ENCODE measurements at regions not wholly inside any gene's neighbourhood (a gene's known extent, or its start where the extent isn't known, plus 50 kb on each side); places are given as distances from the start of the nearest gene placed in this dataset.

DNA sequence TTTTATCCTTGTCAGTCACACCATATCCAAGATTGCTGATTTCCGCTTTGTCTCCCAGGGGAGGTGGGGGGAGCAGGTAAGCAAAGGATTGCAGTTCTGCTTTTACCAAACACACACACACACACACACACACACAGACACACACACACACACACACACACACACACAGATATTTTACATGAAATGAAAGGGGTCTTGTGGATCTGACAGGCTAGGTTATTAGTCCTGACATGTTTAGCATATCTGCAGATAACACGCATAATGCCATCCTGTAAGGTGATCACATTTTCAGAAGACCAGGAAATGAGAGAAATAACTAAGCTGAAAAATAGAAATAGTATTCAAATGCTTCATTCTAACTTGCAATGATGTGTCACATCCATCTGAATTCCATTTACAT, 1113.3 kb downstream of the CDH8 start:
- no peak for DNase-seq (ENCODE audit: low spot score)
- no peaks in the 10 kb centered on the region for H3K36me3 ChIP-seq (ENCODE audit: control insufficient read depth in 4 of 4, insufficient read depth in 3 of 4, low read depth in 1 of 4, low read length in 3 of 4)
- H3K4me1 ChIP-seq (ENCODE audit: control insufficient read depth in 4 of 4, insufficient read depth in 4 of 4, low read length in 3 of 4): no peaks in the 10 kb centered on the region
- H3K4me3 ChIP-seq (ENCODE audit: low read depth in 1 of 3, low read length in 3 of 3): no peak overlapping the region
- whole genome bisulfite sequencing: 90% methylated on average over 2 of the region's 2 CpGs
- no peak overlapping the region for H3K27ac ChIP-seq (ENCODE audit: low read depth in 1 of 2, low read length in 2 of 2)
- TF ChIP-seq RXRA (IDR thresholded peaks at IDR 0.05) (no peak), GABPA (IDR thresholded peaks at IDR 0.05 in 1 of 2, conservative IDR thresholded peaks at IDR 0.05 in 1 of 2) (no peak), JUND (IDR thresholded peaks at IDR 0.05) (no peak), FOXA2 (IDR thresholded peaks at IDR 0.05) (no peak)
- TF ChIP-seq, protein P1, sequence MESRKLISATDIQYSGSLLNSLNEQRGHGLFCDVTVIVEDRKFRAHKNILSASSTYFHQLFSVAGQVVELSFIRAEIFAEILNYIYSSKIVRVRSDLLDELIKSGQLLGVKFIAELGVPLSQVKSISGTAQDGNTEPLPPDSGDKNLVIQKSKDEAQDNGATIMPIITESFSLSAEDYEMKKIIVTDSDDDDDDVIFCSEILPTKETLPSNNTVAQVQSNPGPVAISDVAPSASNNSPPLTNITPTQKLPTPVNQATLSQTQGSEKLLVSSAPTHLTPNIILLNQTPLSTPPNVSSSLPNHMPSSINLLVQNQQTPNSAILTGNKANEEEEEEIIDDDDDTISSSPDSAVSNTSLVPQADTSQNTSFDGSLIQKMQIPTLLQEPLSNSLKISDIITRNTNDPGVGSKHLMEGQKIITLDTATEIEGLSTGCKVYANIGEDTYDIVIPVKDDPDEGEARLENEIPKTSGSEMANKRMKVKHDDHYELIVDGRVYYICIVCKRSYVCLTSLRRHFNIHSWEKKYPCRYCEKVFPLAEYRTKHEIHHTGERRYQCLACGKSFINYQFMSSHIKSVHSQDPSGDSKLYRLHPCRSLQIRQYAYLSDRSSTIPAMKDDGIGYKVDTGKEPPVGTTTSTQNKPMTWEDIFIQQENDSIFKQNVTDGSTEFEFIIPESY (IDR thresholded peaks at IDR 0.05): no peak
- TF ChIP-seq, protein P2, sequence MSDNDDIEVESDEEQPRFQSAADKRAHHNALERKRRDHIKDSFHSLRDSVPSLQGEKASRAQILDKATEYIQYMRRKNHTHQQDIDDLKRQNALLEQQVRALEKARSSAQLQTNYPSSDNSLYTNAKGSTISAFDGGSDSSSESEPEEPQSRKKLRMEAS (IDR thresholded peaks at IDR 0.05): no peak
- TF ChIP-seq, protein P3, sequence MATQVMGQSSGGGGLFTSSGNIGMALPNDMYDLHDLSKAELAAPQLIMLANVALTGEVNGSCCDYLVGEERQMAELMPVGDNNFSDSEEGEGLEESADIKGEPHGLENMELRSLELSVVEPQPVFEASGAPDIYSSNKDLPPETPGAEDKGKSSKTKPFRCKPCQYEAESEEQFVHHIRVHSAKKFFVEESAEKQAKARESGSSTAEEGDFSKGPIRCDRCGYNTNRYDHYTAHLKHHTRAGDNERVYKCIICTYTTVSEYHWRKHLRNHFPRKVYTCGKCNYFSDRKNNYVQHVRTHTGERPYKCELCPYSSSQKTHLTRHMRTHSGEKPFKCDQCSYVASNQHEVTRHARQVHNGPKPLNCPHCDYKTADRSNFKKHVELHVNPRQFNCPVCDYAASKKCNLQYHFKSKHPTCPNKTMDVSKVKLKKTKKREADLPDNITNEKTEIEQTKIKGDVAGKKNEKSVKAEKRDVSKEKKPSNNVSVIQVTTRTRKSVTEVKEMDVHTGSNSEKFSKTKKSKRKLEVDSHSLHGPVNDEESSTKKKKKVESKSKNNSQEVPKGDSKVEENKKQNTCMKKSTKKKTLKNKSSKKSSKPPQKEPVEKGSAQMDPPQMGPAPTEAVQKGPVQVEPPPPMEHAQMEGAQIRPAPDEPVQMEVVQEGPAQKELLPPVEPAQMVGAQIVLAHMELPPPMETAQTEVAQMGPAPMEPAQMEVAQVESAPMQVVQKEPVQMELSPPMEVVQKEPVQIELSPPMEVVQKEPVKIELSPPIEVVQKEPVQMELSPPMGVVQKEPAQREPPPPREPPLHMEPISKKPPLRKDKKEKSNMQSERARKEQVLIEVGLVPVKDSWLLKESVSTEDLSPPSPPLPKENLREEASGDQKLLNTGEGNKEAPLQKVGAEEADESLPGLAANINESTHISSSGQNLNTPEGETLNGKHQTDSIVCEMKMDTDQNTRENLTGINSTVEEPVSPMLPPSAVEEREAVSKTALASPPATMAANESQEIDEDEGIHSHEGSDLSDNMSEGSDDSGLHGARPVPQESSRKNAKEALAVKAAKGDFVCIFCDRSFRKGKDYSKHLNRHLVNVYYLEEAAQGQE (IDR thresholded peaks at IDR 0.05): no peak
- no peaks in the 10 kb centered on the region for H3K9me3 ChIP-seq (ENCODE audit: control insufficient read depth in 4 of 4, low read length in 3 of 4)
- no peak overlapping the region for H3K9ac ChIP-seq (ENCODE audit: low read depth in 1 of 2, low read length in 2 of 2)
- H3K27me3 ChIP-seq (ENCODE audit: control insufficient read depth in 4 of 4, insufficient read depth in 4 of 4, low read length in 3 of 4): no peaks in the 10 kb centered on the region

DNA sequence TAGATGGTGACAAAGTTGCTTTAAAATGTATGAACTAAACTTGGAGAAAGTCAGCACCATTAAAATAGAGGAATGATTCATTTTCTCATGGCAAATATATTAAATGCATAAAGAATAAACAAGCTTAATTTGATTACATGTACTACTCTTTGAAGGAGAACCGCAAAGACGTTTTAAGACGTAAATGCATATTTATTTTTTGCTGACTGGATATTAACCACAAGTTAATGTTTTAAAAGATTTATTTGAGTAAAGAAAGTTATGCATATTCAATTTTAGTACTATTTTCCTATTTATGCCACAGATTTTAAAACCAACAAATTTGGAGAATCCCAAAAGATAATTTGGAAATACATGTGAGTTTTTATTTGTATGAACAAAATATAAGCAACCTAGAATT, 1121.9 kb downstream of the CDH8 start:
- no peaks in the 10 kb centered on the region for H3K27me3 ChIP-seq (ENCODE audit: control insufficient read depth in 4 of 4, insufficient read depth in 4 of 4, low read length in 3 of 4)
- H3K9ac ChIP-seq (ENCODE audit: low read depth in 1 of 2, low read length in 2 of 2): no peak overlapping the region
- H3K9me3 ChIP-seq (ENCODE audit: control insufficient read depth in 4 of 4, low read length in 3 of 4): no peaks in the 10 kb centered on the region
- WGBS: 78% methylated on average over 3 of the region's 3 CpGs
- no peak for DNase-seq (ENCODE audit: low spot score)
- H3K36me3 ChIP-seq (ENCODE audit: control insufficient read depth in 4 of 4, insufficient read depth in 3 of 4, low read depth in 1 of 4, low read length in 3 of 4): no peaks in the 10 kb centered on the region
- no peak for TF ChIP-seq ATF3 (IDR thresholded peaks at IDR 0.05)
- TF ChIP-seq JUND (IDR thresholded peaks at IDR 0.05): no peak
- TF ChIP-seq, protein P1 (IDR thresholded peaks at IDR 0.05): no peak
- no peak for TF ChIP-seq FOXA1 (IDR thresholded peaks at IDR 0.05)
- no peak for TF ChIP-seq RXRA (IDR thresholded peaks at IDR 0.05)
- TF ChIP-seq, protein P2 (IDR thresholded peaks at IDR 0.05): no peak
- TF ChIP-seq RAD21 (IDR thresholded peaks at IDR 0.05): no peak
- TF ChIP-seq, protein P3 (IDR thresholded peaks at IDR 0.05): no peak
- no peak overlapping the region for H3K4me3 ChIP-seq (ENCODE audit: low read depth in 1 of 3, low read length in 3 of 3)
- H3K4me1 ChIP-seq (ENCODE audit: control insufficient read depth in 4 of 4, insufficient read depth in 4 of 4, low read length in 3 of 4): no peaks in the 10 kb centered on the region
- no peak overlapping the region for H3K27ac ChIP-seq (ENCODE audit: low read depth in 1 of 2, low read length in 2 of 2)

All from liver (tissue), 7 donors.